OCI-LY7 (cell line): ENCODE measurements at regions not wholly inside any gene's neighbourhood (a gene's known extent, or its start where the extent isn't known, plus 50 kb on each side); places are given as distances from the start of the nearest gene placed in this dataset.

Source experiments
- BruUV-seq: library from RNA; stranded (reverse); fragments of 400-500 nt; replicated peaks from 2 replicates; lab custom pipeline; 2021; lab: Mats Ljungman, UMichigan
- CTCF ChIA-PET: fragments of 300-600 bp; sonication (Branson Sonifier 250); formaldehyde crosslinking; loops from one replicate; lab custom pipeline; 2022; ENCODE audit warnings: antibody characterized with exemption; ENCODE audit not compliant: unreplicated experiment; lab: Charles Lee
- POLR2A ChIA-PET: fragments of 300-600 bp; sonication (Branson Sonifier 250); formaldehyde crosslinking; loops from one replicate; lab custom pipeline; 2022; ENCODE audit warnings: antibody characterized with exemption; lab: Charles Lee
- DNase-seq: peaks from one replicate; pipeline ENCODE4 v3.0.0-alpha.2; 2015; ENCODE audit warnings: low spot score
- H2AFZ ChIP-seq: fragments of 200-600 bp; sonication (generic), shearing (Covaris generic); 2 replicates; pipeline ENCODE4 v1.6.1; 2014; ENCODE audit warnings: mild to moderate bottlenecking, antibody characterized with exemption, low read length, moderate library complexity
- H3K27ac ChIP-seq: fragments of 200-600 bp; sonication (generic); 2 replicates; pipeline ENCODE4 v1.5.1; 2014; ENCODE audit warnings: mixed run types, low read depth, mild to moderate bottlenecking, moderate library complexity, low read length, inconsistent platforms; ENCODE audit not compliant: poor library complexity, severe bottlenecking
- H3K36me3 ChIP-seq: fragments of 200-600 bp; sonication (generic); 2 replicates; pipeline ENCODE4 v1.6.1; 2014; ENCODE audit warnings: mild to moderate bottlenecking, antibody characterized with exemption, low read length, moderate library complexity, mixed read lengths; ENCODE audit not compliant: insufficient read depth
- H3K4me1 ChIP-seq: fragments of 200-600 bp; sonication (generic); 2 replicates; pipeline ENCODE4 v1.5.1; 2014; ENCODE audit warnings: mild to moderate bottlenecking, low read length; ENCODE audit not compliant: insufficient read depth, poor library complexity, severe bottlenecking
- H3K4me2 ChIP-seq: fragments of 200-600 bp; sonication (generic); 2 replicates; pipeline ENCODE4 v1.6.1; 2014; ENCODE audit warnings: mild to moderate bottlenecking, low read length
- H3K4me3 ChIP-seq: fragments of 200-600 bp; sonication (generic); 2 replicates; pipeline ENCODE4 v1.5.1; 2014; ENCODE audit warnings: mild to moderate bottlenecking, low read depth, low read length; ENCODE audit not compliant: poor library complexity, severe bottlenecking
- H3K79me2 ChIP-seq: fragments of 200-600 bp; sonication (generic); 2 replicates; pipeline ENCODE4 v1.6.1; 2016; ENCODE audit warnings: low read depth, mild to moderate bottlenecking, low read length, moderate library complexity, mixed read lengths; ENCODE audit not compliant: insufficient read depth
- H3K9me2 ChIP-seq: fragments of 200-600 bp; sonication (generic); 2 replicates; pipeline ENCODE4 v1.6.1; 2016; ENCODE audit warnings: mild to moderate bottlenecking, low read length, mixed read lengths; ENCODE audit not compliant: insufficient read depth
- H3K9me3 ChIP-seq: fragments of 200-600 bp; sonication (generic); 2 replicates; pipeline ENCODE4 v1.6.1; 2014; ENCODE audit warnings: mild to moderate bottlenecking, mixed run types, low read length, mixed read lengths
- H4K20me1 ChIP-seq: fragments of 200-600 bp; sonication (generic); 2 replicates; pipeline ENCODE4 v1.6.1; 2014; ENCODE audit warnings: mild to moderate bottlenecking, antibody characterized with exemption, low read length, moderate library complexity, mixed read lengths; ENCODE audit not compliant: insufficient read depth
- EZH2phosphoT487 ChIP-seq: fragments of 200-600 bp; sonication (generic); IDR thresholded peaks from 2 replicates; pipeline ENCODE4 v1.6.1; 2018; ENCODE audit warnings: low read depth, borderline replicate concordance, mild to moderate bottlenecking, mixed run types, antibody characterized with exemption, low read length, moderate library complexity, mixed read lengths
- intact Hi-C: fragments of 100-400 bp; cut with micrococcal nuclease; formaldehyde crosslinking; loops from one replicate; pipeline ENCODE4 v1.10.0; 2022; ENCODE audit not compliant: unreplicated experiment
- TF ChIP-seq, protein P1 (sequence below): fragments of 200-600 bp; sonication (generic); conservative IDR thresholded peaks from 2 replicates; pipeline ENCODE4 v1.5.1; 2014; ENCODE audit warnings: mild to moderate bottlenecking, antibody characterized with exemption, low read length, moderate library complexity, mixed read lengths

DNA sequence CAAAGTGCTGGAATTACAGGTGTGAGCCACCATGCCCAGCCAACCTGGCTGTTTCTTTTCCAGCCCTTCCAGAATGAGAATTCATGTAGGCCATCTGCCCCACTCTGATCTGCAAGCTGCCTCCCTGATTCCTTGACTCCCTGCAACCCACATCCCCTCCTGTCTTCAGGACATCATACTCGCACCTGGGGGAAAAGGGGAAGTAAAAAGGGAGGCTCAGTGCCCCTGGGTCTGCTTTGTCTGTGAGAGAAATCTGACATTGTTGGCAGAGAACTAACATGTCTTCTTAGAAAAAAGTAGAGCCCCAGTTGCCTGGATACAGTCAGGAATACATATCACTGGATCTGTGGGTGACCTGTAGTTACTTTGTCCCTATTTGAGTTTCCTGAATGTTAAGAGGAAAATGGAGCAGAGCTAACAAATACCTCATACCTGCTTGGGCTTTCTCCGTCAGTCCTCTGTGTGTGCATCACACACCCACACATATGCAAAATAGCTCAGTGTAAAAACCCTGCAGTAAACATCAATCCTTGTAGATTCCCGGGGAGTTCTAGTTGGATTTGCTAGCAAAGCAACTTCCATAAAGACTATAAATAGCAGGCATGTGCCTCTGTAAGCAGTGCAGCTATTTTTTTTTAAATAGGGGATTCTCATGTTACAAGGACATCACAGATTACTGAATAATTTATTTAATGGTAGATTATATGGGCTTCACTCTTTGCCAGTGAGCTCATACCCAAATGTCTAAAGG, 62.9 kb downstream of the TEX35 start:
- H3K36me3 ChIP-seq: peaks cover 27% of the 10 kb centered on the region; the same call in 1 of the 2 replicates
- no peaks in the 10 kb centered on the region for H3K9me3 ChIP-seq
- peak overlapping the region; percentile 99 for H3K27ac ChIP-seq
- intact Hi-C loops: loop anchor here (5.0 kb wide), 1 partner anchor 507 kb away; the partner anchor contains the start of gene TOR3A
- TF ChIP-seq, protein P1, sequence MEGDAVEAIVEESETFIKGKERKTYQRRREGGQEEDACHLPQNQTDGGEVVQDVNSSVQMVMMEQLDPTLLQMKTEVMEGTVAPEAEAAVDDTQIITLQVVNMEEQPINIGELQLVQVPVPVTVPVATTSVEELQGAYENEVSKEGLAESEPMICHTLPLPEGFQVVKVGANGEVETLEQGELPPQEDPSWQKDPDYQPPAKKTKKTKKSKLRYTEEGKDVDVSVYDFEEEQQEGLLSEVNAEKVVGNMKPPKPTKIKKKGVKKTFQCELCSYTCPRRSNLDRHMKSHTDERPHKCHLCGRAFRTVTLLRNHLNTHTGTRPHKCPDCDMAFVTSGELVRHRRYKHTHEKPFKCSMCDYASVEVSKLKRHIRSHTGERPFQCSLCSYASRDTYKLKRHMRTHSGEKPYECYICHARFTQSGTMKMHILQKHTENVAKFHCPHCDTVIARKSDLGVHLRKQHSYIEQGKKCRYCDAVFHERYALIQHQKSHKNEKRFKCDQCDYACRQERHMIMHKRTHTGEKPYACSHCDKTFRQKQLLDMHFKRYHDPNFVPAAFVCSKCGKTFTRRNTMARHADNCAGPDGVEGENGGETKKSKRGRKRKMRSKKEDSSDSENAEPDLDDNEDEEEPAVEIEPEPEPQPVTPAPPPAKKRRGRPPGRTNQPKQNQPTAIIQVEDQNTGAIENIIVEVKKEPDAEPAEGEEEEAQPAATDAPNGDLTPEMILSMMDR: no peak
- no peaks in the 10 kb centered on the region for H3K9me2 ChIP-seq
- peaks cover 91% of the 10 kb centered on the region for H3K4me1 ChIP-seq
- ChIA-PET CTCF (interaction anchor here (0.7 to 1.0 kb wide), 3 partner anchors 29 to 31 kb away, joined by 3 to 6 read pairs (median 3); no protein-coding TSS in a partner anchor), POLR2A (interaction anchor here (0.5 to 8.4 kb wide), 21 partner anchors 9 to 1301 kb away, joined by 3 to 288 read pairs (median 5); partner anchors contain the start of gene RALGPS2)
- DNase-seq: peak; percentile 83
- H3K4me3 ChIP-seq: peak overlapping the region; percentile 67
- no TSS peak for BruUV-seq
- no peaks in the 10 kb centered on the region for H4K20me1 ChIP-seq
- H3K79me2 ChIP-seq: peaks cover 64% of the 10 kb centered on the region
- H2AFZ ChIP-seq: peak overlapping the region; percentile 36; the same call in 1 of the 2 replicates
- peak overlapping the region; percentile 84 for H3K4me2 ChIP-seq

DNA sequence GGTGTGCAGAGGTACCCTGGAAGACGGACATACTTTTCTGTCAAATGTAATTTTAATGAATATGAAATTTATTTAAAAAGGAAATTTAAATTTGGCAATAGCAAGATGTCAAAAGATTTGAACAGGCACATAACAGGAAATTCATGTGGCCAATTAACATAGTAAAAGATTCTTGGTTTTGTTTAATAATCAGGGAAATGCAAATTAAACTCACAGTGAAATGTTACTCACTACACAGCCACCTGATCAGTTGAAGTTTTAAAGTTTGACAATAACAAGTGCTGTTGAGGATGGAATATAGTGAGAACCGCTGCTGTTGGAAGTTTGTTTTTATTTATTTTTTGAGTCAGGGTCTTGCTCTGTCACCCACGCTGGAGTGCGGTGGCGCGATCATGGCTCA, 63.9 kb downstream of the TEX35 start:
- H3K4me2 ChIP-seq: peak overlapping the region; percentile 84
- H4K20me1 ChIP-seq: no peaks in the 10 kb centered on the region
- peaks cover 24% of the 10 kb centered on the region; the same call in 1 of the 2 replicates for H3K36me3 ChIP-seq
- DNase-seq: peak; percentile 42
- H3K9me2 ChIP-seq: no peaks in the 10 kb centered on the region
- H3K4me1 ChIP-seq: peaks cover 97% of the 10 kb centered on the region
- H2AFZ ChIP-seq: no peak overlapping the region
- POLR2A ChIA-PET: interaction anchor here (1.2 to 8.4 kb wide), 16 partner anchors 9 to 461 kb away, joined by 3 to 288 read pairs (median 6); partner anchors contain the start of gene RALGPS2
- H3K79me2 ChIP-seq: peaks cover 64% of the 10 kb centered on the region
- intact Hi-C loops: loop anchor here (5.0 kb wide), 1 partner anchor 505 kb away; the partner anchor contains the start of gene TOR3A
- TF ChIP-seq, protein P1: no peak
- no peak for TF ChIP-seq EZH2phosphoT487
- CTCF ChIA-PET: interaction anchor here (1.0 kb wide), 1 partner anchor 31 kb away, joined by 6 read pairs; no protein-coding TSS in a partner anchor
- peak overlapping the region; percentile 67 for H3K4me3 ChIP-seq
- H3K9me3 ChIP-seq: no peaks in the 10 kb centered on the region
- no TSS peak for BruUV-seq
- peak overlapping the region; percentile 99 for H3K27ac ChIP-seq
